RWPE1 (cell line): ENCODE measurements at regions not wholly inside any gene's neighbourhood (a gene's known extent, or its start where the extent isn't known, plus 50 kb on each side); places are given as distances from the start of the nearest gene placed in this dataset.

Source experiments
- CTCF ChIA-PET: fragments of 350-600 bp; sonication (Branson Sonifier 250); formaldehyde crosslinking; extraction: SDS; loops from one replicate; lab custom pipeline; 2021; lab: Yijun Ruan, JAX
- POLR2A ChIA-PET: fragments of 400-600 bp; formaldehyde crosslinking; extraction: SDS; loops from one replicate; lab custom pipeline; 2020; ENCODE audit warnings: antibody characterized with exemption; ENCODE audit not compliant: low non-redundant PET; lab: Yijun Ruan, JAX
- DNase-seq: peaks from one replicate; pipeline ENCODE4 v3.0.0; 2012; ENCODE audit warnings: low spot score
- H3K27ac ChIP-seq: fragments of 450-650 bp; 2 replicates; pipeline ENCODE4 v1.5.1; 2017
- TF ChIP-seq, protein P1 (sequence below): fragments of 450-650 bp; conservative IDR thresholded peaks from 2 replicates; pipeline ENCODE4 v1.5.1; 2017; ENCODE audit warnings: low read depth, mild to moderate bottlenecking

DNA sequence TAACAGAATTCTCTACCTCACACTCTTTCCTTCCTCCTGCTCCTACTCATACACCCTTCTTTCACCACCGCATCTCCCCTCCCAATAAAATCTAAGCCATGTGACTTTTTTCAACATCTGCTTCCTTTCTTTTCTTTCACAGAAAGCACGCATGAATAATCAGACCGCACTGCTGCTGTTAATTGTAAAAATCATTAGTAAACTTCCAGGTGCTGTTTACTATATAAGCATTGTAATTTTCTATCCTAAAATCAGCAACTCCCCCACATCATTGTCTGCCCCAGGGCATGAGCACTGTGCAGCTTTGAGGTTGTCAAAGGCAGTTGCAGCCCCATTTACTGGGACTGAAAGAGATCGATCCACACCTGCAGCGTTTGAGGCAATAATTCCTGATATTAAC is 782.6 kb upstream of the ID2 start:
- POLR2A ChIA-PET: no interaction called here
- DNase-seq: no peak
- TF ChIP-seq, protein P1, sequence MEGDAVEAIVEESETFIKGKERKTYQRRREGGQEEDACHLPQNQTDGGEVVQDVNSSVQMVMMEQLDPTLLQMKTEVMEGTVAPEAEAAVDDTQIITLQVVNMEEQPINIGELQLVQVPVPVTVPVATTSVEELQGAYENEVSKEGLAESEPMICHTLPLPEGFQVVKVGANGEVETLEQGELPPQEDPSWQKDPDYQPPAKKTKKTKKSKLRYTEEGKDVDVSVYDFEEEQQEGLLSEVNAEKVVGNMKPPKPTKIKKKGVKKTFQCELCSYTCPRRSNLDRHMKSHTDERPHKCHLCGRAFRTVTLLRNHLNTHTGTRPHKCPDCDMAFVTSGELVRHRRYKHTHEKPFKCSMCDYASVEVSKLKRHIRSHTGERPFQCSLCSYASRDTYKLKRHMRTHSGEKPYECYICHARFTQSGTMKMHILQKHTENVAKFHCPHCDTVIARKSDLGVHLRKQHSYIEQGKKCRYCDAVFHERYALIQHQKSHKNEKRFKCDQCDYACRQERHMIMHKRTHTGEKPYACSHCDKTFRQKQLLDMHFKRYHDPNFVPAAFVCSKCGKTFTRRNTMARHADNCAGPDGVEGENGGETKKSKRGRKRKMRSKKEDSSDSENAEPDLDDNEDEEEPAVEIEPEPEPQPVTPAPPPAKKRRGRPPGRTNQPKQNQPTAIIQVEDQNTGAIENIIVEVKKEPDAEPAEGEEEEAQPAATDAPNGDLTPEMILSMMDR: no peak
- CTCF ChIA-PET: no interaction called here
- H3K27ac ChIP-seq: no peak overlapping the region

DNA sequence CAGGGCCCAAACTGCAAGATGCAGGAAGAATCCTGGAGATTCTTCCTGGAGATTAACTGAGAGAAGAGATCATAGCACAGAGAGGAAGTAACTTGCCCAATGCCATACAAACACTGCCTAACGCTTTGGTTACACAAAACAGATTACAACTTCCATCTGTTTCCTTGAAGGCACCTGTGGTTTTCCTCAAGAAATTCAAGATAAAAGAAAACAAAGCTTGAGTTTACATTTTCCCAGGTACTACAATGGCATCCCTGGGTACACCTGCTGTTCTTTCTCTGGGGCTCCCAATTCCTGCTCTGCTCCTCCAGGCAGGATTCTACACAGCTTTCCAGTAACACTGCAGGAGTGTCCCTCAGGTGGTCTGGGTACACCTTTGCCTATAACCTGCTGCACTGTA is 781.9 kb upstream of the ID2 start:
- DNase-seq: no peak
- TF ChIP-seq, protein P1: no peak
- H3K27ac ChIP-seq: no peak overlapping the region
- ChIA-PET CTCF (no interaction called here), POLR2A (no interaction called here)

- H3K27ac ChIP-seq: no peak overlapping the region
- ChIA-PET POLR2A (no interaction called here), CTCF (no interaction called here)
- TF ChIP-seq, protein P1: no peak
- no peak for DNase-seq
Observed at GRCh38 chr2:7900593-7900992, 781.3 kb upstream of the ID2 start.

- no peak overlapping the region for H3K27ac ChIP-seq
- no peak for DNase-seq
- ChIA-PET CTCF (no interaction called here), POLR2A (no interaction called here)
- TF ChIP-seq, protein P1: no peak
Observed at GRCh38 chr2:7902251-7902765, 779.5 kb upstream of the ID2 start.

GRCh38 chr2:7904319-7904718 is 777.5 kb upstream of the ID2 start:
- no peak for DNase-seq
- no peak overlapping the region for H3K27ac ChIP-seq
- ChIA-PET CTCF (no interaction called here), POLR2A (no interaction called here)
- TF ChIP-seq, protein P1: no peak

GRCh38 chr2:7905756-7906155 is 776.1 kb upstream of the ID2 start:
- TF ChIP-seq, protein P1: no peak
- CTCF ChIA-PET: no interaction called here
- no peak overlapping the region for H3K27ac ChIP-seq
- no peak for DNase-seq
- POLR2A ChIA-PET: no interaction called here
